HL-60 (cell line): ENCODE measurements at regions not wholly inside any gene's neighbourhood (a gene's known extent, or its start where the extent isn't known, plus 50 kb on each side); places are given as distances from the start of the nearest gene placed in this dataset.

Experiments used
- DNase-seq, 2 experiments: peaks; one replicate each; pipeline ENCODE4 v3.0.0-alpha.2; 2010 to 2020; ENCODE audit warnings: low read depth in 1 of 2, low spot score in 1 of 2
- H3K27ac ChIP-seq: fragments of 250-450 bp; sonication (Bioruptor Pico); replicated peaks from 2 replicates; pipeline ENCODE4 v1.5.1; 2020; ENCODE audit warnings: mild to moderate bottlenecking, moderate library complexity
- H3K27me3 ChIP-seq: fragments of 250-450 bp; sonication (Bioruptor Pico); 2 replicates; pipeline ENCODE4 v1.5.1; 2021; ENCODE audit warnings: mild to moderate bottlenecking, moderate library complexity; ENCODE audit not compliant: insufficient read depth, poor library complexity, severe bottlenecking
- H3K4me3 ChIP-seq: replicated peaks from 2 replicates; pipeline ENCODE4 v1.5.1; 2011; ENCODE audit warnings: mild to moderate bottlenecking, control low read depth, low read length; ENCODE audit not compliant: insufficient read depth
- CTCF ChIP-seq: IDR thresholded peaks from one replicate; pipeline ENCODE4 v1.5.1; 2011; ENCODE audit warnings: low read length, control low read depth, inconsistent platforms; ENCODE audit not compliant: insufficient read depth
- GABPA ChIP-seq: IDR thresholded peaks from 2 replicates; pipeline ENCODE4 v1.6.1; 2012; ENCODE audit warnings: low read depth
- POLR2AphosphoS5 ChIP-seq: IDR thresholded peaks from 2 replicates; pipeline ENCODE4 v1.6.1; 2012; ENCODE audit warnings: low read depth
- REST ChIP-seq: IDR thresholded peaks from 2 replicates; pipeline ENCODE4 v1.6.1; 2012; ENCODE audit warnings: low read depth; ENCODE audit not compliant: insufficient replicate concordance
- SPI1 ChIP-seq: IDR thresholded peaks from 2 replicates; pipeline ENCODE4 v1.6.1; 2012; ENCODE audit warnings: low read depth, mild to moderate bottlenecking, borderline replicate concordance

- DNase-seq = no peak
- no peak overlapping the region for H3K4me3 ChIP-seq
- no peaks in the 10 kb centered on the region for H3K27me3 ChIP-seq
- TF ChIP-seq SPI1 = no peak
- TF ChIP-seq POLR2AphosphoS5 = no peak
- no peak for TF ChIP-seq GABPA
- TF ChIP-seq CTCF = no peak
- TF ChIP-seq REST = no peak
- no peak overlapping the region for H3K27ac ChIP-seq
Measured at GRCh38 chr17:77422748-77423113, 282.0 kb downstream of the SEC14L1 start.

GRCh38 chr17:77423589-77424451, 283.1 kb downstream of the SEC14L1 start:
- H3K27ac ChIP-seq = no peak overlapping the region
- no peak for TF ChIP-seq GABPA
- TF ChIP-seq CTCF = no peak
- TF ChIP-seq POLR2AphosphoS5 = no peak
- no peak for TF ChIP-seq REST
- TF ChIP-seq SPI1 = no peak
- H3K4me3 ChIP-seq = no peak overlapping the region
- no peaks in the 10 kb centered on the region for H3K27me3 ChIP-seq
- no peak for DNase-seq

GRCh38 chr17:77424585-77425344, 284.0 kb downstream of the SEC14L1 start:
- Histone ChIP-seq H3K27me3 (no peaks in the 10 kb centered on the region), H3K4me3 (no peak overlapping the region), H3K27ac (no peak overlapping the region)
- no peak for TF ChIP-seq POLR2AphosphoS5
- no peak for TF ChIP-seq CTCF
- no peak for DNase-seq
